ENCODE measurements at regions not wholly inside any gene's neighbourhood (a gene's known extent, or its start where the extent isn't known, plus 50 kb on each side); places are given as distances from the start of the nearest gene placed in this dataset.

DNA sequence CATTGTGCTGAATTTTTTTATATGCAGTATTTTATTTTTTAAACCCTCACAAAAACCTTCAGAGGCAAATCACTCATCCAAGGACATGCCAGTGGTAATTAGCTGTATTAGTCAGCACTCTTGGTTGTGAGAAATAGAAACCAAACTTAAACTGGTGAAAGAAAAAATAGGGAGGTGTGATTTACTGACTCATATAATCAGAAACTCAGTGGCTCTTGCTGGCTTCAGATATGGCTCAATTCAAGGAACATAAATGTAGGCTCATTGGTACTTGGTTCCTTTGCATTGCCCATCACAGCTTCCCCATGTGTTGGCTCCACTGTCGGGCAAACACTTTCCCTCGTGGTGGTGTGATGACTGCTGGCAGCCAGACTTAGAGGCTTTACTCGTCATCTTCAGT lies 497.2 kb downstream of the MAT2B start:
- TF ChIP-seq POLR2A (IDR thresholded peaks at IDR 0.05; ENCODE audit: low read length) (no peak), GATA1 (IDR thresholded peaks at IDR 0.05; ENCODE audit: low read depth, low read length) (no peak)
